ENCODE measurements at regions not wholly inside any gene's neighbourhood (a gene's known extent, or its start where the extent isn't known, plus 50 kb on each side); places are given as distances from the start of the nearest gene placed in this dataset.
"Not testable (repeated sequence)": the region's sequence is repeated elsewhere in the genome, so short reads cannot be mapped to it uniquely, and the experiment has no call there.

DNA sequence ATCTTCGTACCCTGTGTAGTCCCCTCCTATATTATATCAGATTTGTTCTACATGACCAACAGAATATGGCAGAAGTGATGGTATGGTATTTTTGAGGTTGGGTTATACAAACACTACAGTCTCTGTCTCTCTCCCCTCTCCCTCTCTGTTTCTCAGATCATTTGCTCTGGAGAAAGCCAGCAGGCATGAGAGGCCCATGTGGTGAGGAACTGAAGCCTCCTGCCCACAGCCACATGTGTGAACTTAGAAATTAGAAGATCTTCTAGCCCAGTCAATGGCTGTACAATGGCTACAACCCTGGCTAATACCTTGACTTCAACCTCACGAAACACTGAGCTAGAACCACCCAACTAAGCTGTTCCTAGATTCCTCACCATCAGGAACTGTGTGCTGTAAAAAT is 250.6 kb downstream of the SMAD2 start:
- no peak for DNase-seq (ENCODE audit: low spot score)

DNA sequence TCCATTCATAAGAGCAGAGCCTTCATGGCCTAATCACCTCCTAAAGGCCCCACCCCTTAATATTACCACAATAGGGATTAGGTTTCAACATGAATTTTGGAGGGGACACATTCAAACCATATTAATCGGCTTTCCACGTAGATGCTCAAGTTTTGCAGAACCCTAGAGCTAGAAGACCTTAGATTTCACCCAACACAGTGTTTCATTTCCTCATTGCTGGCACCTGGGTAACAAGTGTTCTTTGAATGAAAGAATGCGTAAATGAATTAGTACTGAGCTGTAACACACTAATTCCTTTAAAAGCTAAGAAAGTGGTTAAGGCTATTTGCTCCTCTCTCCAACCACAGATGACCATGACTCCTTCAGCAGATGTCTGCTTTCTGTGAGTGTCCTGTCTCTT is 252.5 kb downstream of the SMAD2 start:
- DNase-seq (ENCODE audit: low spot score): no peak

DNA sequence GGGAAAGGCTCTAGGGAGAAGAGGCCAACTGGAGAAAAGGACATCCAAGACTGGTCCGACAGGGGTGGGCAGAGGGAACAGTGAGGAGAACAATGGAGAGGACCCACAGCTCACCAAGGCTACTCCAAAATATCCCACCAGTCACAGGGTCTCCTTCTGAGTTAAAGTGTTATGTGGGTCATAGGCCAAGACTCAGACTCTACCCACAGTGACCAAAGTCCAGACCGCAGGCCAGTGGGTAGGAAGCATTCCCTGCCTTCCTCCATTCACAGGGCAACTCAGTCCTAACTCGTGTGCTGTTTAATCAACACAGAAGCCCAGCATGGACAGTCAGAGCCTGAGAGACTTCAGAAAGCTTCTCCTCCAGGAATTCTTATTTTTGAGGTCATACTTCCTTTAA is 260.6 kb downstream of the SMAD2 start:
- DNase-seq (ENCODE audit: low spot score): no peak

DNA sequence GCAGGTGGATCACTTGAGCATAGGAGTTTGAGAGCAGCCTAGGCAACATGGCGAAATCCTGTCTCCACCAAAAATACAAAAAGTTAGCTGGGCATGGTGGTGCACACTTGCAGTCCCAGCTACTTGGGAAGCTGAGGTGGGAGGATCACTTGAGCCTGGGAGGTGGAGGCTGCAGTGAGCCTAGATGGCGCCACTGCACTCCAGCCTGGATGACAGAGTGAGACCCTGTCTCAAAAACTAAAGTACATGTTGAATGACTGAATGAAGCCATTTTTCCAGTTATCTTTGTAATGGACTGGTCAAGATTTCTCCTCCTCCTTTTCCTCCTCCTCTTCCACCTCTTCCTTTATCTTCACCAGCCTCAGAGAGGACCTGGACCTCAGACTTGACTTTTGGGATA is 272.0 kb downstream of the SMAD2 start:
- DNase-seq (ENCODE audit: low spot score): no peak

DNA sequence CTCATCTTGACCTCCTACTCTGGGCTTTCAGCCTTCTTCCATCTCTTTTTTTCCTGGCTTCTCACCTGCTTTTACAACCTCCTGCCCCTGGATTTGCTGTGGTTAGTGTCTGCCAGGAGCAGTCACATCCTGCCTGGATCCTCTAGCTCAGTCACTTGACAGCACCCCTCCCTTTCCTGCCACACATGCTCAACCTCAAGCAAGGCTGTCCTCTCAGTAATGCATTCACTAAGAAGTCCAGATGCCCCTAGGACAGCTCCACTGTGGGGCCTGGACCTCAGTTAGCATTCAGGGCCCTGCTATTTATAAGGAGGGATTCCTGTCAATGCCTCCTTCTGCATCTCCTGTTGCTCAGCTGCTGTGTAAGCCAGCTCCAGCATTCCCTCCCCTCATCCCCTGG is 275.5 kb downstream of the SMAD2 start:
- no peak for DNase-seq (ENCODE audit: low spot score)

DNA sequence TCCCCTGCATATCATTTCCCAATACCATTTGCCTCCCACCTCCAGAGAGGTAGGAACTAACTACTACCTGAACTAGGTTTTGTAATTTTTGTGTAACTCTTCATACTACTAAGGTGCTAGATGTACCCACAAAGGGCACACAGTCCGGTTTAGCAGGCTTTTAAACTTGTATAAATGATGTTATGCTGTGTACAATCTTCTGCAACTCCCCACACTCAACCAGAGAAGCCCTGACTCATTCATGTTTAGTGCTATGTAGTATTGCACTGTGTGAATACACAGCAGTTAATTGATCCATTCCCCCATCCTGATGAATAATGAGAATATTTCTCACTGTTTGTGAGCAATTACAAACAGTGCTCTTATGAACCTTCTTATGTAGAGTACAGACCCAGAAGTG is 285.6 kb downstream of the SMAD2 start:
- DNase-seq (ENCODE audit: low spot score): no peak

DNA sequence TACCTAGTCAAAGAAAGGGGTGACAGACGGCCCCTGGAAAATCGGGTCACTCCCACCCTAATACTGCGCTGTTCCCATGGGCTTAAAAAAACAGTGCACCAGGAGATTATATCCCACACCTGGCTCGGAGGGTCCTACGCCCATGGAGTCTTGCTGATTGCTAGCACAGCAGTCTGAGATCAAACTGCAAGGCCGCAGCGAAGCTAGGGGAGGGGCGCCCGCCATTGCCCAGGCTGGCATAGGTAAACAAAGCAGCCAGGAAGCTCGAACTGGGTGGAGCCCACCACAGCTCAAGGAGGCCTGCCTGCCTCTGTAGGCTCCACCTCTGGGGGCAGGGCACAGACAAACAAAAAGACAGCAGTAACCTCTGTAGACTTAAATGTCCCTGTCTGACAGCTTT is 292.9 kb downstream of the SMAD2 start:
- not testable (repeated sequence) for DNase-seq (ENCODE audit: low spot score)

DNA sequence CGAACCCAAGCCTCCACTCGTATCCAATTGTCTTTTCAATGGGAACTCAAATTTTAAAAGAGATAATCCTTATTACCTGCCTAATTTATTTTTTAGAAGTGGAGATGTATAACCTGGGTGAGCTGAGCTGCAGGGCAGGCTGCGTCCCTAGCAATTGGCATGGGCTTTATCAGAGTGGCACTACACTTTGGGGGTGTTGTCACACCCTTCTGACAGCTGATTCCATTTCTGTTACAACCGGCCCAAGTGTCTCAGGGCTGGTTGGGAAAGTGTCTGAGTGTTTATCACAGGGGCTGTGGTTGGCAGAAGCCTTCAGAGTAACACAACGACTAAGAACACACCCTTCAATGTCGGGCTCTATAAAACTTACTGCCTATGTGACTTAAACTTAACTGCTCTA is 295.0 kb downstream of the SMAD2 start:
- no peak for DNase-seq (ENCODE audit: low spot score)

DNA sequence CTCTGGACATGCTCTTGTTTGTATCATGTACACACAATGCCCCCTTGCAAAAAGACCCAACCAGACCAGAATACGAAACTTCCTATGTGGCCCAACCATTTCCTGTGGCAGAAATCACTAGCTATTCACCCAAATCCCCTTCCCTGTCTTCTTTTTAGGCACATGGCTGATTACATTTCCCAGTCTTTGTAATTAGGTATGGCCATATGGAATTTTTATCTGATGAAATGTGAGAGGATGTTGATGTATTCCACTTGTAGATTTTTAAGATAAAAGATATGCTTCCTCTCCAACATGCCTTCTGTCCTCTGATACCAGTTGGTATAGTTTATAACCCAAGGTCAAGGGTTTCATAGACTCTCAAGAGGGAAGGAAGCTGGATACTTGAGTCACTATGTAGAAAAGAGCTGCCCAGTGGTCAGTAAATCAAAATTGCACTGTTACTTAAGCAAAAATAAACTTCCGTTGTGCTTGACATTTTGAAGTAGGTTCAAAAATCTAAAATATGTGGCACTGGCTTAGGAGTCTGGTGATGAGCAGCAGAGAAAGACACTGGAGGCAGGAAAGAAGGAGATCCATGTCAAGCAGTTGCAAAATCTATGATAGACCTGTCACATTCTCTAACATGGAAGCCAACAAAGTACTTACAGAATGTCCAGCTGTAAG is 297.4 kb downstream of the SMAD2 start:
- DNase-seq (ENCODE audit: low spot score): no peak

DNA sequence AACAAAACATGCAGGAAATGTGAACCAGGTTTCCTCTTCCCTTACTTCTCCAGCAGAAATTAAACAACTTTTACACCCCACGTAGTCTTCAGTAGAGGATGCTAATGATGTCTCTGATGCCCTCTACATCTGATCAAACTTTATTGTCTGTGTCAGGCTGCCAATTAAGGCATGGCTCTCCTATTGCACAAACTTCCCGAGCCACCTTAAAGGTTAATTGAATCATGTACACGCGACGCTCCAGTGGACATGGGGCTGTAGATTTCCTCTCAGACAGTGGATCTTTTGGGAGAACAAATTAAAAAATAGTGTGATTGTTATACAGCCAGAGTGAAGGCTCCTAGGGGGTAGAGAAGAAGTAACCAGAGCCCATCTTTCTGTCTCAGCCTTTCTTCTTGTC is 301.6 kb downstream of the SMAD2 start:
- DNase-seq (ENCODE audit: low spot score): no peak

DNA sequence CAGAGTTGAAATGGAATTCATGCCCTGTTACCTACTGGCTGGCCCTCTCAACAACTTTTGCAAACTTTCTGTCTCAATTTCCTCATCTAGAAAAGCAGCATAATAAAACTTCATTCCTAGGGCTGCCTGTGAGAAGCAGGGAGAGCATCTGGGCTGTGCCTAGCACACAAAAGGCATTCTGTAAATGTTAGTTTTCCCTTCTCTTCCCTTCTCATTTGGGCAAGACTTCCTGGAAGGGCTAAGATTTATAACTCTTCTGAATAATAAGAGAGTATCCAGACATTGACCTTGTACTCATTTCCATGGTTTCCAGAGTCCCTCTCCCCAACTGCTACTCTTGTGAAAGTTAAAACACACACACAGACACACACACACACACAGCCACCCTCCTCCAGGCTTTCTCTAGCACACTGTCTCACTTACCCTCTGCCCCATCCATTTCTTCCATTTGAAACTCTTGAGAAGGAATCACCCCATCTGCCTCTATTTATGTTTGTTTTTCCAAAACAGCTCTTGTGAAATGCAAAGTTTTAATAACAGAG is 302.1 kb downstream of the SMAD2 start:
- no peak for DNase-seq (ENCODE audit: low spot score)

DNA sequence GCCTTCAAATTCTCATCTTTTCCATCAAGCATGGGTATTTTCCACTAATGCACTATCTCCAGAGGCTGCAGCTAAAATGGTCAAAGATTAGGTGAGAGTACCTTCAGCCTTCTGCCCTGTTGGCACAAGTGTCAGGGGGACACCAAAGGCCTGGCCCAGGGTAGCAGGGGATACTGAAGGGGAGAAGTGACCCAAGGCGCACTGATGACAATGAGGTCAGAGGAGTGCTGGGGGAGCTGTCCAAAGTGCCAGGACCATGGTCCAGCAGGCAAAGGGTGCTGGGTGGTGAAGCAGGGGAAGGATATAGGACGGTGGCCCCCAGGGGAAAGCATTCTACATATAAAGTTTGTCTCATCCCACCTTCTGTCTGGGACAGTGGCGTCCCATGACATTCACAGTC is 303.4 kb downstream of the SMAD2 start:
- DNase-seq (ENCODE audit: low spot score): no peak

DNA sequence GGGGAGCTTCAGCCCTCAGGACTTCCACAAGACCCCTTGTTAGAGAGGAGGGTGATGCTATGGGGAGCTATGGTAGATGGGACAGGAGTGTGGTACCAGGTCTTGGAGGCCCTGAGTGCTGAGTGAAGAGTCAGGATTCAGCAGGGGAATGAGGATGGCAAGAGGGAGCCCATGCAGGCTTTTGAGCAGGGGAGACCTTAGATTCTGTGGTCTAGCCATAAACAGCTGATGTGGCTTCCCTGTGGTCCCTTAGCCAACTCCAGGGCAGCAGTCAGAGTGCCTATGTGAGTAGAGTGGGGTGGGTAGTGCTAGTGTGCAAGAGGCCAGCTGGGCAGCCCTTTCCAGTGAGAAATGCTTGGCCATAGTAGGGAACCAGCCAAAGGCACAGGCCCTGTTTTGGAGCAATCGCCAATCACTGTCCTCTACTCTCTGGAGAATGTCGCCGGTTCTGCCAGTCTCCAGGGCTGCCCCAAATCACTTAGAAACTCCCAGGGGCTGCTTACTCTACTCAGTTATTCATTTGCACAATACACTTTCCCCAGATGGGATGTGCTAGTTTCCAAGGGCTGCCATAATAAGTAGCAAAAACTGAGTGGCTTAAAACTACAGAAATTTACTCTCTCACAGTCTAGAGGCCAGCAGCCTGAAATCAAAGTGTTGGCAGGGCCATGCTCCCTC is 310.5 kb downstream of the SMAD2 start:
- DNase-seq (ENCODE audit: low spot score): no peak

DNA sequence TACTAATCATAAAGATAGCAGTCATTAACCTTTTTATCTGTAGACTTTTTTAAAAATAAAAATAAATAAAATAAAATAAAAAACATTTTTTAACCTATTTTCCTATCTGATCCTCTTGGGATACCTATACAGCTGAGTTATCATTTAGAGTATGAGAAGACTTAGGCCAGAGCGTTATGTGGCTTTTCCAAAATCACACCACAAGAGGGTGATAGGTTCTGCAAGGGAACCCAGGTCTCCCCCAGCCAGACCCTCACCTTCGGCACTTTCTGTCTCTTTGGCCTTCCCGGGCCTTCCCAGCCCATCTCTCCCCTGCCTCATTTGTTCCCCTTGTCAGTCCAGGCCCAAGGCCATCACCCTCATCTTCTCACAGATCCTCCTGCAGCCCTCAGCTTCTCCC is 311.7 kb downstream of the SMAD2 start:
- DNase-seq (ENCODE audit: low spot score): no peak

DNA sequence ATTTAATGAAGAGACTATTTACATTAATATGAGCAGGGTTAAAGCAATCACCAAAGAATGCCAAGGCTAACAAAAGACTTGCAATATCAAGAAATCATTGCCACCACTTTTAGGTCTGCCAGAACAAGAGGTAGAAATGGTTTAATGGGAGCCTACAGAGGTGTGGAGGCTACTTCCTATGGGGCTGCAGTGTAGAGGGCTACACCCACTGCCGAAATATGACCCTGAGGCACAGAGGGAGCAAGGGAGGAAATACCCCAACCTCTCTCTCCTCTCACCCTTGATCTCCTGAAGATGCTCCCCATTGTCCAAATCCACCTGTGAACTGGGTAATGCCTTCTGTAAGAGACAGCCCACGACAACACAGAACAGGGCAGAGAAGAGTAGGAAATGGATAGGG is 315.4 kb downstream of the SMAD2 start:
- no peak for DNase-seq (ENCODE audit: low spot score)

DNA sequence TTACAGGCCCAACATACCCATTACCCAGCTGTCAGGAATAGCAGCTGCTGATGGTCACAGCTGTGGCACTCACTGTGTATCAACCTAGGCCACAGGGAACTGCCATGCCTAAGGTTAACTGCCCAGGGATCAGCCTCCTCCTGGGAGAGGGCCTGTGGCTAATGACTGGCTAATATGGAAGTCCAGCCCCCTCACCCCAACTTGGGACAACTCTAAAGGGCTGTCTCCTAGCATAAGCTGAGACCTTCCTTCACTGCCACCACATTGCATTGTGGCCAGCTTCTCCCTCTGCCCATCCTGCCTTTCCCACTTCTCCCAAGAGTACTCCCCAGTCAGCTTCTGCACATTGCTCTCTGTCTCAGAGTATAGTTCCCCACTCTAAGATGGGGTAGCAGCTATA is 316.5 kb downstream of the SMAD2 start:
- DNase-seq (ENCODE audit: low spot score): no peak

DNA sequence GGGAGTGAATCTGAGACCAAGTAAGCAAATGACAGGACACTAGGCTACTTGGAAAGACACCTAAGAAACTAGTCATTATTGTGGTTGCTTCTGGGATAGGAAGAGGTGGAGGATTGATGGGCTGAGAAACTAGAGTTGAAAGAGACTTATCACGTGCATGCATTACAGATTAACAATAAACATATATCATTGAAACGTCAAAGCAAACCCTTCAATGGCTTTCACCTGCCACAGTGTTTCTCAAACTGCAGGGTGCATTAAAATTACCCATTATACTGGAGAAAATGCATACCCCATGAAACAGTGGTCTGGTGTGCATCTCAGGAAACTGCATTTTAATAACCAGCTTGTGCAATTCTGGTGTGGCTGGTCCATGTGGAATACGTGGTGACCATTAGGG is 318.8 kb downstream of the SMAD2 start:
- no peak for DNase-seq (ENCODE audit: low spot score)

DNA sequence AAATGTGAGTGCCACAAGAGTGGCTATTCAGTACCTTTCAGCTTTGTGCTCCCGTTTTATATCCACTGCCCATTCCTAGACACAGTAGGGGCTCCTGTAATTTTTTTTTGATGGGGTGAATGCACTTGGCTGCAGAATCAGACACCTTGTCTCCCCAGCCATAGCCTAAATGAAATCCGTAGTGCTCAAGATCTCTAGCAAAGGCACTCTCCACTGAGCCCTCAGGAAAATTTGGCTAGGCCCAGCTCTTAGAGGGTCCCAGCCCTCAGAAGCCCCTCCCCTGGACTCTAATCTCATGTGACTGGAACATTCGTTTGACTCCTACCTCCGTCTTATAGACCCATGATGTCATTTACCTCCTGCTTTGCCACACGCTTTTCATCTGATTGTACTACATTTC is 323.9 kb downstream of the SMAD2 start:
- no peak for DNase-seq (ENCODE audit: low spot score)

DNA sequence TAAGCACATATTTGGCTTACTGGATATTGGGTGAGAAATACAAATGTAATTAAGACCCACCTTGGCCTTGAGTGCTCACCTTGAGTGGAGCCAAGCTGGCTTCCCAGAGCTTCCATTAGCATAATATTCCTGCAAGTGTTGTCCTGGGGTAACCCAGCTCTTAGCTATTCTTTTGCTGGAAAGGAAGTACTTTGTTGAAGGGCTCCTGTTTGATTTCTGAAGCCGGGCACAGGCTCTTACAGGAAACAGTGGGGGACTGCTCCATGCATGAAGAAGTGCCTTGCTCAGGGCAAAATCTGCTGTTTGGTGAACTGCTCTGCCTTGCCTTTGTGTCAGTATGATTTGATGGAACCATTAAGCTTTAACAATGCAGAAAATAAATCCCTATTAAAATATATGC is 325.4 kb downstream of the SMAD2 start:
- DNase-seq (ENCODE audit: low spot score): no peak

DNA sequence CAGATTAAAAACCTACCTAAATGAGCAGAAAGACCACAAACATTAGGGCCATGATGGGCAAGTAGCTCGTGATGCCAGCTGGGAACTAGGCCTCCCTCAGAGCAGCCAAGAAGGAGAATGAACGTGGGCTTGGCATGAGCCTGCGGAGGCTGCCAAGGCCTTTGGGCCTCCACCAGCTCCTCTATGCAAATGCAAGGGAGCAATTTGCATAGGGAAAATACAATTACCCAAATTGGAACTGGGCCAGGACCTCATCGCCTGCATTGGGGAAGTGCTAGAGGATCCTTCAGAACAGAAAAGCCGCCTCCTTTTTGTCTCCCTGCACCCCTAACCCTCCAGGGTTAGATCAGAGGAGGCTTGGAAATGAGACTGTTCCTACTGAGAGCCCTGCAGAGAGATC is 326.4 kb downstream of the SMAD2 start:
- DNase-seq (ENCODE audit: low spot score): no peak

DNA sequence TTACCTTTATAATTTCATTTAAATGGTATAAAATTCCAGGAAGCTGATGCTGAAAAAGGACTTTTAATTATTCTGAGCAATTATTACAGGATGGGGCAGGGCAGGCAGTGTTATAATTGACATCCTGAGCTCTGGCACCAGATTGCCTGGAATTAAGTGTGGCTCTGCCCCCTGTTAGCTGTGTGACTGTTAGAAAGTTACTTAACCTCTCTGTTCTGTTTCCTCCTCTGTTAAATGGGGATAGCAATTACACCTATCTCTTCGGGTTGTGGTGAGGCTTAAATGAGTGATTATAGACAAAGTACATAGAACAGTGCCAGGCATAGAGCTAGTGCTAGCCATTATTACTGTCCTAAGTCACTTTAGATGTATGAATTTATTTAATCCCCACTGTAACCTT is 327.3 kb downstream of the SMAD2 start:
- no peak for DNase-seq (ENCODE audit: low spot score)

DNA sequence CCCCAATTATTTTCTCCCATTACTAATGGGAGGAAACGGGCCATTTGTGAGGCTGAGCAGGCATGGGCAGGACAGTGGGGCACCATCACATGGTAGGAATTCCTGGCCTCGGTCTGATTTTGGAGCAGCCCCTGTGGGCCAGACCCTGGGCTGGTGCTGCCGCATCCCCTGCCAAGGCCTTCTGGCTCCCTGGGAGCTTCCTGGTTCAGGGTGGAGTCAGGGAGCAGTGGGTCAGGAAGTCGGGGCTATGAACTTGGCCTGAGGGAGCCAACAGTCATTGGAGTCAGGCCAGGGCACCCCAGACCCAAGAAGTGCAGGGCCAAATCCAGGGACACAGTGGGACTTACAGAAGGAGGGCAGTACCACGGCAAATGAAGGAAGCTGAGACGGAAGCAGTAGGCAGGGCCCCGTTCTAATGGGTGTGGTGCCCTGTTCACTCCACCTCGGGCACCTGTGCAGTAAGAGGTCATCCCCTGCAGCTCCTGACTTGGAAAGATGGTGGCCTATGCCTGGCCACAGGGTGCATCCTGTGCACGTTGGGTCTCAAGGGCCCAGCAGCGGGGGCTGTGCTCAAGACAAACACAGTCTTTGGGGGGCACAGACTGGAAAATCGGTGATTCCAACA is 328.1 kb downstream of the SMAD2 start:
- no peak for DNase-seq (ENCODE audit: low spot score)

DNA sequence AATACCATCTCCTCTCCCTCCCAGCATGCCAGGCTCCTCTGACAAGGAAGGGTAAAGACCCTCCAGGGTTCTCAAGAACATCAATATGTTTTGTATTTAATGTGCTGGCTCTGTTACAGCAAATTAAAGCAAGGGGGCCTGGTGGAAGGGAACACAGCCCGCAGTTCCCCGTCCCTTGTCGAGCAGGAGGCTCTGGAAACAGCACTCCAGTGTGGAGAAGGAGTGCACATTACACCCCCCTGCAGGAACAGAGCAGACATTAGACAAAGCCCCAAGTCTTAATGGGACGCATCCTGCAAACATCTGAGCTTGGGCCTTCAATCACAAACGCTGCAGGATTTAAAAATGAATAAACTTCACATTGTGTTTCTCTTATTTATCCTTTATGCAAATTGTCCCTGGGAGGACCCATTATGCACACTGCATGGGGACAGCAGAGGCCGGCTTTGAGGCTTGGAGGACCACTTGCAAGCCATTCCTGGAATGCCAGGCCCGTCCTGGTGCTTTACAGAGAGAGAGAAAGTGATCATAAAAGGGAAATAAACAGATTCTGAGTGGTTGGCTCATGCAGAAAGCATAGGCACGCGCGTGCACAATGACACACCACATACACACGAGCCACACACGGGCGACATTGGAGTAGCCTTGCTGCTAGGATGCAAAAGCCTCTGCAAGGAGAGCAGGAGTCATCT is 328.7 kb downstream of the SMAD2 start:
- DNase-seq (ENCODE audit: low spot score): no peak
